Gastrocnemius medialis (tissue), 4 donors: ENCODE measurements at regions not wholly inside any gene's neighbourhood (a gene's known extent, or its start where the extent isn't known, plus 50 kb on each side); places are given as distances from the start of the nearest gene placed in this dataset.
"Not testable (repeated sequence)": the region's sequence is repeated elsewhere in the genome, so short reads cannot be mapped to it uniquely, and the experiment has no call there.

Experiments used
- CTCF ChIP-seq, 5 experiments: fragments of 450-650 bp in 3 of 5; fragments of 200-600 bp in 2 of 5; sonication (generic) in 2 of 5; IDR thresholded peaks in 4 of 5; conservative IDR thresholded peaks in 1 of 5; 1 replicate in 4 of 5; 2 replicates in 1 of 5; pipeline ENCODE4 v1.5.1; 2016 to 2019; ENCODE audit warnings: antibody characterized with exemption in 5 of 5, mild to moderate bottlenecking in 3 of 5, moderate library complexity in 3 of 5
- POLR2A ChIP-seq, 2 donors: fragments of 450-650 bp; IDR thresholded peaks; one replicate each; pipeline ENCODE4 v1.6.1; 2017; ENCODE audit warnings: antibody characterized with exemption in 2 of 2, mild to moderate bottlenecking in 2 of 2, moderate library complexity in 2 of 2

GRCh38 chr3:90207353-90208097, 1100.1 kb downstream of the EPHA3 start:
- not testable (repeated sequence) for TF ChIP-seq CTCF (IDR thresholded peaks at IDR 0.05 in 4 of 5, conservative IDR thresholded peaks at IDR 0.05 in 1 of 5); POLR2A (IDR thresholded peaks at IDR 0.05)
